CD4-positive, alpha-beta T cell (primary cell): ENCODE measurements at regions not wholly inside any gene's neighbourhood (a gene's known extent, or its start where the extent isn't known, plus 50 kb on each side); places are given as distances from the start of the nearest gene placed in this dataset.
A peak's percentile ranks its signal among the peaks of the same experiment; 100 is the strongest.

Experiments
- ATAC-seq: fragments of 200-7000 bp; cut with Tn5 transposase; one replicate; pipeline ENCODE4 v1.10.0; 2022; ENCODE audit warnings: mild to moderate bottlenecking; ENCODE audit not compliant: poor library complexity
- CTCF ChIA-PET: fragments of 350-600 bp; sonication (Branson Sonifier 250); formaldehyde crosslinking; loops from one replicate; lab custom pipeline; 2021; ENCODE audit warnings: antibody characterized with exemption, inconsistent platforms; lab: Charles Lee
- POLR2A ChIA-PET: fragments of 350-600 bp; sonication (Branson Sonifier 250); formaldehyde crosslinking; loops from one replicate; lab custom pipeline; 2021; ENCODE audit warnings: antibody characterized with exemption, inconsistent platforms; lab: Charles Lee
- DNase-seq, 14 experiments: peaks; one replicate each; pipeline ENCODE4 v3.0.0-alpha.2; 2013 to 2020; ENCODE audit warnings: mixed read lengths in 2 of 14
- H3K27ac ChIP-seq, 2 donors: one replicate each; pipeline versions ENCODE4 v1.5.1 to v1.7.0; 2013; ENCODE audit warnings: low read length in 2 of 2, low read depth in 1 of 2, mild to moderate bottlenecking in 1 of 2
- H3K27me3 ChIP-seq, 2 experiments: 1 replicate in 1 of 2; 2 replicates in 1 of 2; pipeline versions ENCODE4 v1.6.1 to v1.7.0; 2013; ENCODE audit warnings: low read length in 2 of 2, control low read depth in 1 of 2, mild to moderate bottlenecking in 1 of 2, moderate library complexity in 1 of 2; ENCODE audit not compliant: insufficient read depth in 2 of 2, control insufficient read depth in 1 of 2
- H3K36me3 ChIP-seq: one replicate; pipeline ENCODE4 v1.6.1; 2013; ENCODE audit warnings: low read length, control low read depth; ENCODE audit not compliant: insufficient read depth
- H3K4me1 ChIP-seq: one replicate; pipeline ENCODE4 v1.6.1; 2013; ENCODE audit warnings: low read length, control low read depth; ENCODE audit not compliant: insufficient read depth
- H3K4me3 ChIP-seq: one replicate; pipeline ENCODE4 v1.5.1; 2013; ENCODE audit warnings: mild to moderate bottlenecking, low read length, moderate library complexity
- H3K9me3 ChIP-seq, 2 experiments: 1 replicate in 1 of 2; 2 replicates in 1 of 2; pipeline versions ENCODE4 v1.6.1 to v1.7.0; 2013; ENCODE audit warnings: low read length in 2 of 2, mild to moderate bottlenecking in 2 of 2, control low read depth in 1 of 2, moderate library complexity in 1 of 2; ENCODE audit not compliant: control insufficient read depth in 1 of 2, insufficient read depth in 1 of 2
- H3K27ac Mint-ChIP-seq: one replicate; pipeline ENCODE4 v1.8.0; 2020; ENCODE audit warnings: mixed read lengths
- H3K27me3 Mint-ChIP-seq: one replicate; pipeline ENCODE4 v1.8.0; 2021; ENCODE audit warnings: mixed read lengths
- H3K36me3 Mint-ChIP-seq: one replicate; pipeline ENCODE4 v1.8.0; 2021; ENCODE audit warnings: low read depth, mixed read lengths
- H3K4me1 Mint-ChIP-seq: one replicate; pipeline ENCODE4 v1.8.0; 2021; ENCODE audit warnings: low read depth, mixed read lengths
- H3K4me3 Mint-ChIP-seq: one replicate; pipeline ENCODE4 v1.8.0; 2020; ENCODE audit warnings: mild to moderate bottlenecking, mixed read lengths
- H3K9me3 Mint-ChIP-seq: one replicate; pipeline ENCODE4 v1.8.0; 2020; ENCODE audit warnings: mixed read lengths
- intact Hi-C, 2 experiments: fragments of 100-400 bp; cut with DNase I in 1 of 2; cut with micrococcal nuclease in 1 of 2; formaldehyde crosslinking; loops; one replicate each; pipeline versions ENCODE4 v1.15.1 to v1.9.0; 2023 to 2025; cut with DNase I, micrococcal nuclease
- TF ChIP-seq, protein P1 (sequence below): fragments of 200-600 bp; IDR thresholded peaks from one replicate; pipeline ENCODE4 v1.8.0; 2022; ENCODE audit warnings: antibody characterized with exemption, mild to moderate bottlenecking

DNA sequence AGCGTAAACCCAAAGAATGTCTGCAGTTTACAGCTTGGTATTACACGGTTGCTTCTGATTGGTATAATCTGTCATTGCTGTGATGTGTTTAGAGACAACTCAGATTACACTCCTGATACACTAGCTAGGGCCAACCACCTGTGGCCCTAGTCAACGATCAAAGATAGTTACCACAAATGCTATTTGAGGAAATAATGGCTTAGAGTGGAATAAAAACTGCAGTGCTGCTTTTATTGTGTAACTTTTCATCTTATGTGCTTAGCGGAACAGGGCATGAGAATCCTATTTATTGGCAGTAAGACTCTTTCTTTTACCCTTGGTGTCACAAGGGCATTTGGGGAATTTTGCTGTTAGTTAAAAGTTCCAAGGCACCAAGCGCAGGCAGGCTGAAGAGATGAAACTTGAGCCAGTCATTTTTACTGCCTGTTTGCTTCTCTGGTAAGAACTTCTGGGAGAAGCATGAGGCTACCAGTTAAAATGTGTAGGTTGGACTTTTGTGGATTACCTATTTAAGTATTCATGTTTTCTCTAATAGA lies 363.3 kb downstream of the KCNRG start:
- Histone ChIP-seq H3K4me3 (no peak overlapping the region), H3K4me1 (no peaks in the 10 kb centered on the region), H3K27ac (no peak overlapping the region), H3K36me3 (no peaks in the 10 kb centered on the region), H3K9me3 (peaks cover 3 to 15% of the 10 kb centered on the region in 2 experiments), H3K27me3 (no peaks in the 10 kb centered on the region)
- H3K27ac Mint-ChIP-seq: no peak overlapping the region
- TF ChIP-seq, protein P1, sequence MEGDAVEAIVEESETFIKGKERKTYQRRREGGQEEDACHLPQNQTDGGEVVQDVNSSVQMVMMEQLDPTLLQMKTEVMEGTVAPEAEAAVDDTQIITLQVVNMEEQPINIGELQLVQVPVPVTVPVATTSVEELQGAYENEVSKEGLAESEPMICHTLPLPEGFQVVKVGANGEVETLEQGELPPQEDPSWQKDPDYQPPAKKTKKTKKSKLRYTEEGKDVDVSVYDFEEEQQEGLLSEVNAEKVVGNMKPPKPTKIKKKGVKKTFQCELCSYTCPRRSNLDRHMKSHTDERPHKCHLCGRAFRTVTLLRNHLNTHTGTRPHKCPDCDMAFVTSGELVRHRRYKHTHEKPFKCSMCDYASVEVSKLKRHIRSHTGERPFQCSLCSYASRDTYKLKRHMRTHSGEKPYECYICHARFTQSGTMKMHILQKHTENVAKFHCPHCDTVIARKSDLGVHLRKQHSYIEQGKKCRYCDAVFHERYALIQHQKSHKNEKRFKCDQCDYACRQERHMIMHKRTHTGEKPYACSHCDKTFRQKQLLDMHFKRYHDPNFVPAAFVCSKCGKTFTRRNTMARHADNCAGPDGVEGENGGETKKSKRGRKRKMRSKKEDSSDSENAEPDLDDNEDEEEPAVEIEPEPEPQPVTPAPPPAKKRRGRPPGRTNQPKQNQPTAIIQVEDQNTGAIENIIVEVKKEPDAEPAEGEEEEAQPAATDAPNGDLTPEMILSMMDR: no peak
- intact Hi-C loops: no loop called here
- H3K4me1 Mint-ChIP-seq: peaks cover 9% of the 10 kb centered on the region
- H3K4me3 Mint-ChIP-seq: no peak overlapping the region
- H3K9me3 Mint-ChIP-seq: peaks cover 16% of the 10 kb centered on the region
- H3K36me3 Mint-ChIP-seq: peaks cover 8% of the 10 kb centered on the region
- ATAC-seq: peak; percentile 39
- ChIA-PET CTCF (no interaction called here), POLR2A (interaction anchor here (1.4 kb wide), 1 partner anchor 9 kb away, joined by 3 read pairs; no protein-coding TSS in a partner anchor)
- peak in 1 of 14 experiments; percentile 29 for DNase-seq
- H3K27me3 Mint-ChIP-seq: no peaks in the 10 kb centered on the region

DNA sequence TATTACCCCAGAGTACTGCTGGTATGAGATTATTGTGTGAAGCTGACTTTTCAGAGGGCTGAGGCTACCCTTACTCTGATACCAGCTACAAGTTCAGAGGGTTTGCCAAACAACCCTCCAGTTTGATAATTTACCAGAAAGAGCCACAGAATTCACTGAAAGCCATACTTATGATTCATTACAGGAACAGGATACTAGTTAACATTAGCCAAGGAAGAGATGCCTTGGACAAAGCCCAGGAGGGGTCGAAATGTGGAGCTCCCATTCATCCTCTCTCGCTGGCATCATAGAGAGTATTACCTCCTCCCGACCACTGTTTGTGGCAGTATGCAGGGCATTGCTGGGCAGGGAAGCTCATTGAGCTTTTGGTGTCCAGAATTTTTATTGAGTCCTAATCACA lies 364.3 kb downstream of the KCNRG start:
- Mint-ChIP-seq H3K27ac (no peak overlapping the region), H3K27me3 (no peaks in the 10 kb centered on the region), H3K36me3 (peaks cover 8% of the 10 kb centered on the region), H3K4me1 (peaks cover 11% of the 10 kb centered on the region), H3K4me3 (no peak overlapping the region), H3K9me3 (peaks cover 16% of the 10 kb centered on the region)
- no peak for DNase-seq
- TF ChIP-seq, protein P1: no peak
- H3K27ac ChIP-seq: no peak overlapping the region
- no peak for ATAC-seq
- intact Hi-C loops: no loop called here
- H3K36me3 ChIP-seq: no peaks in the 10 kb centered on the region
- H3K27me3 ChIP-seq: no peaks in the 10 kb centered on the region
- peaks cover 3 to 15% of the 10 kb centered on the region in 2 experiments for H3K9me3 ChIP-seq
- CTCF ChIA-PET: no interaction called here
- peaks cover 2% of the 10 kb centered on the region for H3K4me1 ChIP-seq
- POLR2A ChIA-PET: no interaction called here
- no peak overlapping the region for H3K4me3 ChIP-seq

DNA sequence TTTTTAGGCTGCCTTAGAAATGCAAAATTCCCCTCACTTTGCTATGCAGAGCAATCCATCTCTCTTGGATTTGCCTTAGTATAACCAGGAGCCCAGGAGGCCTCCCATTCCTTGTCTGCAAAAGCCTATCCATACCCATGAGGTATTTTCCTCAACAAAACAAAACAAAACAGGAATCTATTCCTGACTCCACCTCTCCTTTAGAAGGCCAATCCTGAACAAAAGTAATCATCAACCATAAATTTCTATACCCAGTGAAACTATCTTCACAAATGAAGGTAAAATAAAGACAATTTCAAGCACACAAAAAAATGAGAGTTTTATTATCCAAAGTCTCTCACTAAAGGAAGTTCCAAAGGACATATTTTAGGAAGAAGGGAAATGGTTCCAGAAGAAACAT lies 365.7 kb downstream of the KCNRG start:
- Histone ChIP-seq H3K4me3 (no peak overlapping the region), H3K27me3 (no peaks in the 10 kb centered on the region), H3K27ac (no peak overlapping the region), H3K9me3 (peaks cover 3 to 15% of the 10 kb centered on the region in 2 experiments), H3K36me3 (no peaks in the 10 kb centered on the region), H3K4me1 (peaks cover 5% of the 10 kb centered on the region)
- Mint-ChIP-seq H3K27me3 (no peaks in the 10 kb centered on the region), H3K9me3 (peaks cover 16% of the 10 kb centered on the region), H3K36me3 (peaks cover 8% of the 10 kb centered on the region), H3K27ac (no peak overlapping the region), H3K4me3 (no peak overlapping the region), H3K4me1 (peaks cover 14% of the 10 kb centered on the region)
- DNase-seq: no peak
- ATAC-seq: no peak
- ChIA-PET CTCF (no interaction called here), POLR2A (no interaction called here)
- intact Hi-C loops: loop anchor here in 1 of 2 experiments (10.0 kb wide), 1 partner anchor 406 kb away; no protein-coding TSS in a partner anchor
- TF ChIP-seq, protein P1: no peak
